SU-DHL-6 (cell line): ENCODE measurements at regions not wholly inside any gene's neighbourhood (a gene's known extent, or its start where the extent isn't known, plus 50 kb on each side); places are given as distances from the start of the nearest gene placed in this dataset.

Experiments used
- H2AFZ ChIP-seq: fragments of 200-600 bp; sonication (generic); 2 replicates; pipeline ENCODE4 v1.6.1; 2014; ENCODE audit warnings: low read depth, mild to moderate bottlenecking, moderate library complexity, mixed read lengths, antibody characterized with exemption, low read length; ENCODE audit not compliant: severe bottlenecking
- H3F3A ChIP-seq: fragments of 200-600 bp; shearing (Covaris generic); 2 replicates; pipeline ENCODE4 v1.6.0; 2016; ENCODE audit warnings: antibody characterized with exemption, mild to moderate bottlenecking; ENCODE audit not compliant: insufficient read depth
- H3K27ac ChIP-seq: fragments of 200-600 bp; sonication (generic); 2 replicates; pipeline ENCODE4 v1.5.1; 2016; ENCODE audit warnings: low read depth, mild to moderate bottlenecking, low read length, moderate library complexity, mixed read lengths
- H3K27me3 ChIP-seq: fragments of 200-600 bp; sonication (generic), shearing (Covaris generic); 2 replicates; pipeline ENCODE4 v1.6.0; 2014; ENCODE audit warnings: mild to moderate bottlenecking, low read length
- H3K36me3 ChIP-seq: fragments of 200-600 bp; sonication (generic); 2 replicates; pipeline ENCODE4 v1.6.1; 2014; ENCODE audit warnings: mild to moderate bottlenecking, low read length, mixed read lengths
- H3K4me2 ChIP-seq: fragments of 300-600, 200-600 bp; shearing (Covaris generic), sonication (generic); 2 replicates; pipeline ENCODE4 v1.6.0; 2014; ENCODE audit warnings: low read length, low read depth, mild to moderate bottlenecking; ENCODE audit not compliant: poor library complexity, severe bottlenecking
- H3K4me3 ChIP-seq: fragments of 200-600 bp; sonication (generic); 2 replicates; pipeline ENCODE4 v1.5.1; 2014; ENCODE audit warnings: antibody characterized with exemption, low read length, mild to moderate bottlenecking, mixed read lengths; ENCODE audit not compliant: insufficient read depth, poor library complexity, severe bottlenecking
- H3K79me2 ChIP-seq: fragments of 200-600 bp; sonication (generic); 2 replicates; pipeline ENCODE4 v1.6.1; 2014; ENCODE audit warnings: mild to moderate bottlenecking, low read length, moderate library complexity; ENCODE audit not compliant: insufficient read depth
- H3K9ac ChIP-seq: fragments of 200-600 bp; sonication (generic); 2 replicates; pipeline ENCODE4 v1.7.0; 2014; ENCODE audit warnings: mild to moderate bottlenecking, low read length
- H3K9me2 ChIP-seq: fragments of 200-600 bp; sonication (generic); replicated peaks from 2 replicates; pipeline ENCODE4 v1.6.1; 2014; ENCODE audit warnings: low read length; ENCODE audit not compliant: insufficient read depth
- H3K9me3 ChIP-seq: fragments of 200-600 bp; sonication (generic); 2 replicates; pipeline ENCODE4 v1.6.1; 2014; ENCODE audit warnings: low read length, mixed read lengths; ENCODE audit not compliant: insufficient read depth
- H4K20me1 ChIP-seq: fragments of 200-600 bp; sonication (generic); 2 replicates; pipeline ENCODE4 v1.6.1; 2014; ENCODE audit warnings: low read depth, mild to moderate bottlenecking, antibody characterized with exemption, low read length, moderate library complexity, mixed read lengths
- CTCF ChIP-seq: fragments of 200-600 bp; sonication (generic); IDR thresholded peaks from one replicate; pipeline ENCODE4 v1.5.1; 2017; ENCODE audit warnings: antibody characterized with exemption, mild to moderate bottlenecking, low read length, moderate library complexity; ENCODE audit not compliant: insufficient read depth, poor library complexity, severe bottlenecking
- EZH2phosphoT487 ChIP-seq: fragments of 200-600 bp; sonication (generic), shearing (Covaris generic); conservative IDR thresholded peaks from 2 replicates; pipeline ENCODE4 v1.6.1; 2018; ENCODE audit warnings: mild to moderate bottlenecking, antibody characterized with exemption, low read length, moderate library complexity, mixed read lengths

GRCh38 chr2:120472891-120473309 lies 127.0 kb downstream of the INHBB start:
- H3K27me3 ChIP-seq: no peaks in the 10 kb centered on the region
- no peak overlapping the region for H3K9ac ChIP-seq
- no peak for TF ChIP-seq CTCF
- no peak for TF ChIP-seq EZH2phosphoT487
- no peaks in the 10 kb centered on the region for H3K9me2 ChIP-seq
- no peak overlapping the region for H3K4me3 ChIP-seq
- no peak overlapping the region for H3K27ac ChIP-seq
- H3K4me2 ChIP-seq: no peak overlapping the region
- no peak overlapping the region for H2AFZ ChIP-seq
- no peaks in the 10 kb centered on the region for H3K79me2 ChIP-seq
- H4K20me1 ChIP-seq: no peaks in the 10 kb centered on the region
- no peaks in the 10 kb centered on the region for H3K9me3 ChIP-seq
- H3K36me3 ChIP-seq: no peaks in the 10 kb centered on the region
- no peaks in the 10 kb centered on the region for H3F3A ChIP-seq

GRCh38 chr2:120473522-120474271 lies 127.8 kb downstream of the INHBB start:
- Histone ChIP-seq H4K20me1 (no peaks in the 10 kb centered on the region), H3K4me3 (no peak overlapping the region), H3K4me2 (no peak overlapping the region), H3K36me3 (no peaks in the 10 kb centered on the region), H3K27ac (no peak overlapping the region), H2AFZ (no peak overlapping the region), H3K27me3 (no peaks in the 10 kb centered on the region), H3K9me2 (no peaks in the 10 kb centered on the region), H3F3A (no peaks in the 10 kb centered on the region), H3K9ac (no peak overlapping the region), H3K9me3 (no peaks in the 10 kb centered on the region), H3K79me2 (no peaks in the 10 kb centered on the region)
- TF ChIP-seq EZH2phosphoT487 (no peak), CTCF (no peak)

- H4K20me1 ChIP-seq: no peaks in the 10 kb centered on the region
- no peak overlapping the region for H3K27ac ChIP-seq
- no peaks in the 10 kb centered on the region for H3K9me2 ChIP-seq
- H3K9ac ChIP-seq: no peak overlapping the region
- no peaks in the 10 kb centered on the region for H3K27me3 ChIP-seq
- H2AFZ ChIP-seq: no peak overlapping the region
- no peaks in the 10 kb centered on the region for H3K79me2 ChIP-seq
- TF ChIP-seq CTCF (no peak), EZH2phosphoT487 (no peak)
- H3K4me3 ChIP-seq: no peak overlapping the region
- H3F3A ChIP-seq: no peaks in the 10 kb centered on the region
- no peak overlapping the region for H3K4me2 ChIP-seq
- no peaks in the 10 kb centered on the region for H3K36me3 ChIP-seq
- H3K9me3 ChIP-seq: no peaks in the 10 kb centered on the region
Observed at GRCh38 chr2:120474486-120474885, 128.6 kb downstream of the INHBB start.
